HG03565 (cell line): ENCODE measurements at regions not wholly inside any gene's neighbourhood (a gene's known extent, or its start where the extent isn't known, plus 50 kb on each side); places are given as distances from the start of the nearest gene placed in this dataset.
"Not testable (repeated sequence)": the region's sequence is repeated elsewhere in the genome, so short reads cannot be mapped to it uniquely, and the experiment has no call there.

ENCODE experiments used
- ATAC-seq: cut with Tn5 transposase; IDR thresholded peaks from one replicate; pipeline ENCODE4 v1.9.1; 2021; ENCODE audit warnings: mild to moderate bottlenecking, moderate library complexity; ENCODE audit not compliant: unreplicated experiment

- no peak for ATAC-seq
Observed at GRCh38 chr13:109345433-109345941, 440.9 kb downstream of the IRS2 start.

DNA sequence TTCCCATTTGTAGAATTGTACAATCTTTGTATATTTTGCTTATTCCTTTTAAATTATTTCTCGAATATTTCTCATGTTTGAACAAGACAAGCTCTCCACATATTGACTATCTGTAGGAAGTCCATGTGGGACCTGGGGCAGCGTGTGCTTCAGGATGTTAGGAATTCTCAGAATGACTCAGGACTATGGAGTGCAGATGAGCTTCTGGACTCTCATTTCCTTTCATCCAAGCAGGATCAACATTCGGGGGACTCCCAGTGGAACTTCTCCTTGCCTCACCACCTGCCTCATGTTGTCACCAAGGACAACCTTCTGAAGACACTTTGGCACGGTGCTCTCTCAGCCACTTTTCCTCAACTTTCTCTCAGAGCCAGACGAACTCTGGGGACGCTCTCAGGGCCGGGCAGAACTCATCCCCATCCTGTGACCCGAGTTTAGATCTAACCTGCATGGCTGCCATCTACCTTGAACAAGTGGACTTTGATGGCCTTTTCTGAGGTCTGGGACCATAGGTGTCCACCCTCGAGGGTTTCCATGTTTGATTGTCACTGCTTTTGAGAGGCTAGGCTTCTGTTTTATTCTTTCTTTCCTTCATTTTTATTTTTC, 441.7 kb downstream of the IRS2 start:
- ATAC-seq: no peak

- no peak for ATAC-seq
Observed at GRCh38 chr13:109336730-109337129, 449.7 kb downstream of the IRS2 start.

GRCh38 chr13:109333893-109334651, 452.3 kb downstream of the IRS2 start:
- no peak for ATAC-seq

- ATAC-seq: no peak
Observed at GRCh38 chr13:109332506-109333499, 453.6 kb downstream of the IRS2 start.

- no peak for ATAC-seq
Observed at GRCh38 chr13:109331898-109332297, 454.5 kb downstream of the IRS2 start.

DNA sequence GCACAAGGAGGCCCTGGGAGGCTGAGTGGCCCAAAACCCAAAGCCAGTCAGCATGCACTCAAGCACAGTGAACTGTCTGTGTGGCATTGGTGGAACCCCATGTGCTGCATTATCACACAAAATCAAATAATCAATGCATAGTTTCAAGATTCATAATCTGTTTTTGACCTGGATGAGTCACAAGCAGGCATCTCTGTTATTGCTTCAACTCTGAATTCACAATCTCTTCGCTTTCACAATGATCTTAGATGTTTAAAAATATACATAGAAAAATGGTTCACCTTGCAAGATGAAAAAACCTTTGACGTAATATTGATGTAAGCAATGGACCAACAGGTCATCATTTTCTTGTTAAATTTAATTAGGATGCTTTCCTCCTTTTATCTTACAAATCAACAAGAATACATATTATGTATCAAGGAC, 455.4 kb downstream of the IRS2 start:
- ATAC-seq: no peak

GRCh38 chr13:109330123-109330522, 456.3 kb downstream of the IRS2 start:
- no peak for ATAC-seq

DNA sequence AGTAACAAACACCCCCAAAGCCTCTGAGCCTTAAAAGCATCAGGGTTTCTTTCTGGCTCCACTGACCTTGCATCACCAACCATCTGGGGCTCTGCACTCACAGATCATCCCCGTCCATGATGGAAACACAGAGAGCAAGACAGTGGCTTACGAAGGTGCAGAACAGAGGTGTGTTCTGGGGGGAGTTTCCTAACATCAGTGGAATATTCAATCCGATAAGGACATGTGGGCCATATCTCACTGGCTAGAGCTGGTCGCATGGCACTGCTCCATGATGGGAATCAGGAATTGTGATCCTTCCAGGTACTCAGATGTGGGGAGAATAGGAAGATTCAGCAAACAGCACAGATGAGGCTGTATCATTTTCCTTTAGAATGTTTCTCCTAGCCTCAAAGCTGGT, 457.2 kb downstream of the IRS2 start:
- ATAC-seq: no peak

DNA sequence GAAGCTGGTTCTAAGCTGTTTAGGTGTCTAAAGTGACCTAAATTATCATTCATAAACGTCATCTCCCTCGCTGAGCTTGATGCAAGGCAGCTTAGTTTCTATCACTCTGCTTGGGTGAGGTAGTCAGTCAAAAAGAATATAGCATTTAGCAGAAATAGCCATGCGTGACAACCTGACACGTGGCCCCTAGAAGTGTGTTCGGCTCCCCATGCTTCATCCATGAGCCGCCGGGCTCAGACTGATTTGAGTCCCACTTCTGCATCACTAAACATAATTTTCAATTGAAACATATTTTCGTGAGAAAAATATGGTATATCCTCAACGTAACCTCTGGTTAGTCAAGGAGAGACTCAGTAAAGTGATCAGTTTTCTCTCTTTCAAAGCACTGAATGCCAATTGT, 459.8 kb downstream of the IRS2 start:
- no peak for ATAC-seq

- no peak for ATAC-seq
Observed at GRCh38 chr13:109323338-109323737, 463.0 kb downstream of the IRS2 start.

DNA sequence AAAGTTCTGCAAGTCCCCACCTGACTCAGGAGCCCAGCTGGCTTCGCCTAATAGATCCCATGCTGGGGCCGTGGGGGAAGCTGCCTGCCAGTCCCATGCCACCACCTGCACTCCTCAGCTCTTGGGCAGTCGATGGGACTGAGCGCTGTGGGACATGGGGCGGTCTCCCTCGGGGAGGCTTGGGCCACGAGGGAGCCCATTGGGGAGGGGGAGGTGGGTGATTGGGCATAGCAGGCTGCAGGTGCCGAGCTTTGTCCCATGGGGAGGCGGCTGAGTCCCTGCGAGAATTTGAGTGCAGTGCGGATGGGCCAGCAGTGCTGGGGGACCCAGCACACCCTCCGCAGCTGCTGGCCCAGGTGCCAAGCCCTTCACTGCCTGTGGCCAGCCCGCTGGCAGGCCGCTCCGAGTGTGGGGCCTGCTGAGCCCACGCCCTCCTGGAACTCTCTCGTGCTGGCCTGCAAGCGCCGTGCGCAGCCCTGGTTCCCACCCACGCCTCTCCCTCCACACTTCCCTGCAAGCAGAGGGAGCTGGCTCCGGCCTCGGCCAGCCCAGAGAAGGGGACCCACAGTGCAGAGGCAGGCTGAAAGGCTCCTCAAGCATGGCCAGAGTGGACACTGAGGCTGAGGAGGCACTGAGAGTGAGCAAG, 467.3 kb downstream of the IRS2 start:
- ATAC-seq: no peak

DNA sequence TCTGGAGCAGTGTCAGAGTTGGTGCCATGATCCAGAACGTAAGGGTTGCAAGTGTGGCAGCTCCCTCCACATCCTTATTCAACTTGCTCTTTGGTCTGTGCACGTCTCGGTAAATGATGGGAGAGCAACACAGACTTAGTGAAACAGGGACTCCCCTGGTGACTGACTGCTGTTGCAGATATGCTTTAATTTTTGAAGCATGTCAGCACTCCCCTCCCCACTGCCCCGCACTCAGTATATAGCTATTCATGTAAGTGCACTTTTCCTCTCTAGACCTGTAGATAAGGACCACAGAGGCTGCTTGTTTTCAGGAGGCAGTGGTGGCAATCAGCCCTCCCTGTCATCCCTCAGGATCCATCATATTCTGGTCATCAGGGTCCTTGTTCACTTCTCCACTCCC, 470.9 kb downstream of the IRS2 start:
- no peak for ATAC-seq

DNA sequence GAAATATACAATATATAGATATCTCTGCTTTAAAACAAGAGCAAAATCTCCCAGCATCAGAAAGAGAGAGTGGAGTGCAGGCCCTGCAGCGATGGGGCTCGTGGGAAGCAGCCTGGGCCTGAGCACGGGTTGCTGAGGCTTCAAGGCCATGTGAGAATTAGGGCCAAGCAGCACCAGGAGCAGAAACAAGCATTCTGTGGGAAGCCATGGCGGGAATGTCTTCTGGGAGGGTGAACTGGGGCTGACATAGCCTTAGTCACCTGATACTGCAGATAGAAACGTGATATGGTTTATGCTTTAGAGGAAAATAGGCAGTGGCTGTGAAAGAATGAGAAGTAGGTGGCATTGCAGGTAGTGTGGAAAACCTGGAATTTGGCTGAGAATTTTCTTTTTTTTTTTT, 472.3 kb downstream of the IRS2 start:
- ATAC-seq: no peak

GRCh38 chr13:109312399-109312798, 474.0 kb downstream of the IRS2 start:
- no peak for ATAC-seq

DNA sequence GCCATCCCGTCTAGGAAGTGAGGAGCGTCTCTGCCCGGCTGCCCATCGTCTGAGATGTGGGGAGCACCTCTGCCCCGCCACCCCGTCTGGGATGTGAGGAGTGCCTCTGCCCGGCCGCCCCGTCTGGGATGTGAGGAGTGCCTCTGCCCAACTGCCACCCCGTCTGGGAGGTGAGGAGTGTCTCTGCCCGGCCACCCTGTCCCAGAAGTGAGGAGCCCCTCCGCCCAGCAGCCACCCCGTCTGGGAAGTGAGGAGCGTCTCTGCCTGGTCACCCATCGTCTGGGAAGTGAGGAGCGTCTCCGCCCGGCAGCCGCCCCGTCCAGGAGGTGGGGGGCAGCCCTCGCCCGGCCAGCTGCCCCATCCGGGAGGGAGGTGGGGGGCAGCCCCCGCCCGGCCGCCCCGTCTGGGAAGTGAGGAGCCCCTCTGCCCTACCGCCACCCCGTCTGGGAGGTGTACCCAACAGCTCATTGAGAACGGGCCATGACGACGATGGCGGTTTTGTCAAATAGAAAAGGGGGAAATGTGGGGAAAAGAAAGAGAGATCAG, 474.9 kb downstream of the IRS2 start:
- ATAC-seq: not testable (repeated sequence)

DNA sequence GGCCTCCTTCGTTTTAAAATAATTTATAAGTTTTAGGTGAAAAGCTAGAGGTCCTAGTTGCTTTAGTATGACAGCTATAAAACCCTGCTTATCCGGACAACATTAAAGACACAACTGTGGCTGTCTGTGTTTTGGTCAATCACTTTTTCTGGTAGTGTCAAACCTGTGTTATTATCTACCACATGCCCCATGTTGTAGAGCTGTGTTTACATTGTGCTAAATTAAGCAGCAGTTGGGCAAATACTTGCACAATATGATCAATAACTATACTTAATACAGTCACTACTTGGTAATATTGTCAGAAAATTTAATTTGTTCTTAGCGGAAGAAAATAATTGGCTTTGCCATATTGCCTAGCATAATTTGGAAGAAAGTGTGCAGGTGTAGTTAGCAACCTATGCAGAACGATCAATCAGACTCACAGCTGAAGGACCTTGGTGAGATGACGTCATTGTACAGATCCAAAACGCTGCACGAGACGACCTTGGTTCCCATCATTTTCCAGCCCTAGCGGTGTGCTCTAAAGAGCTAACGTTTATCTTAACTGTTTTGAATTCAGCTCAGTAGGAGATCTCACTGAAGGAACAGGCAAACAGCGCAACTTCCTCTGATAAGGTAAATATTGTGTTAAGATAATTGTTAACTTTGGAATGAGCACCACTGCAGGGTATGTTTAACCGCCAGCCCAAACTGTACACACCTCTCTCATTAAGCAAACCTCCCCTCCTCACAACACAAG, 476.6 kb downstream of the IRS2 start:
- no peak for ATAC-seq

DNA sequence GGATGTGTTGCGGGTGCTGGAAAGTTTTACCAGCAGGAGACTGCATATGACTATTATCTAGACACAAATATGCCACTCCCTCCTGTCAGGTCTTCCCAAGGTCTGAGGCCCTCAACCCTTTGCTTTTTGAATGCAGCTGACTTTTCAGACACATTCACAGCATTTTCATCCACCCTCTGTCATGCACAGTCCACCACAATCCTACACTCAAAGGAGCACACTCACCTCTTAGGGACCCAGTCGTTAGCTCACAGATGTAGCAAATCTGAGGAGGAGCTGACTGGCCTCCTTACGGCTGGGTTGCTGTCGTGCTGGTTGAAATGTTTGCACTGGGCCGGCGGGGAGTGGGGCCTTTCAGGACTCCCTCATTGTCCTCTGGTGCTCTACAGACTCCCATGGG, 479.4 kb downstream of the IRS2 start:
- ATAC-seq: no peak

DNA sequence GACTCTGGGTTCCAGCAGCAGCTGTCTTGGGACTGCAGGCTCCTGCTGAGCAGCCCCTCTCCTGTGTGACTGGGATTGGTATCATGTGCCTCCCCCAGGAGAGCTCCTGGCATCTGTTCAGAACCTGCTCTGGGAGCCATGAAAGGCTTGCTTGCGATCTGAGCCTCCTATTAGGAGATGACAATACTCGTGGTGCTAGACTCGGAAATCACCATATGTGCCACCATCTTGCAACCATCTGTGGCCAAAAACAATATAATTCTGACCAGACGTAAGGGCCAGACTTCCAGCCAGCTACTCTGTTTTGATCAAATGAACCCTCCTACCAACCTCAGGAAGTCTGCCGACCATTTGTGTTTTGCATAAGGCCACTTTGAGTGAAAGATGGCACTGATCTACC, 484.7 kb downstream of the IRS2 start:
- no peak for ATAC-seq

GRCh38 chr13:109301276-109301675, 485.1 kb downstream of the IRS2 start:
- no peak for ATAC-seq
